HL-60 (cell line): ENCODE measurements at regions not wholly inside any gene's neighbourhood (a gene's known extent, or its start where the extent isn't known, plus 50 kb on each side); places are given as distances from the start of the nearest gene placed in this dataset.

Experiments used
- CTCF ChIP-seq: IDR thresholded peaks from one replicate; pipeline ENCODE4 v1.5.1; 2011; ENCODE audit warnings: low read length, control low read depth, inconsistent platforms; ENCODE audit not compliant: insufficient read depth
- GABPA ChIP-seq: IDR thresholded peaks from 2 replicates; pipeline ENCODE4 v1.6.1; 2012; ENCODE audit warnings: low read depth
- POLR2AphosphoS5 ChIP-seq: IDR thresholded peaks from 2 replicates; pipeline ENCODE4 v1.6.1; 2012; ENCODE audit warnings: low read depth
- REST ChIP-seq: IDR thresholded peaks from 2 replicates; pipeline ENCODE4 v1.6.1; 2012; ENCODE audit warnings: low read depth; ENCODE audit not compliant: insufficient replicate concordance
- SPI1 ChIP-seq: IDR thresholded peaks from 2 replicates; pipeline ENCODE4 v1.6.1; 2012; ENCODE audit warnings: low read depth, mild to moderate bottlenecking, borderline replicate concordance

GRCh38 chr1:228884196-228884595 is 148.9 kb downstream of the RHOU start:
- TF ChIP-seq CTCF (no peak), REST (no peak), POLR2AphosphoS5 (no peak), GABPA (no peak), SPI1 (no peak)
